ENCODE measurements at regions not wholly inside any gene's neighbourhood (a gene's known extent, or its start where the extent isn't known, plus 50 kb on each side); places are given as distances from the start of the nearest gene placed in this dataset.

- TF ChIP-seq CTCF (conservative IDR thresholded peaks at IDR 0.05) (no peak), EZH2 (IDR thresholded peaks at IDR 0.05; ENCODE audit: low read depth) (no peak)
Measured at GRCh38 chr4:158042591-158043030, 130.2 kb downstream of the GASK1B start.

All from PC-9 (cell line).